HCT116 (cell line): ENCODE measurements at regions not wholly inside any gene's neighbourhood (a gene's known extent, or its start where the extent isn't known, plus 50 kb on each side); places are given as distances from the start of the nearest gene placed in this dataset.

Experiments used
- ATAC-seq: fragments of 200-7000 bp; cut with Tn5 transposase; 2 replicates; pipeline ENCODE4 v1.9.1; 2020; ENCODE audit warnings: mild to moderate bottlenecking, moderate library complexity
- BruUV-seq: library from RNA; stranded (reverse); fragments of 400-500 nt; replicated peaks from 2 replicates; lab custom pipeline; 2021; lab: Mats Ljungman, UMichigan
- CTCF ChIA-PET: fragments of 300-600 bp; sonication (Branson Sonifier 250); formaldehyde crosslinking; loops from one replicate; lab custom pipeline; 2021; ENCODE audit warnings: antibody characterized with exemption; lab: Charles Lee
- POLR2A ChIA-PET: fragments of 300-600, 350-600 bp; sonication (Branson Sonifier 250); formaldehyde crosslinking; loops from one replicate; lab custom pipeline; 2021; ENCODE audit warnings: antibody characterized with exemption; lab: Charles Lee
- RAD21 ChIA-PET, 2 experiments: fragments of 300-600 bp; sonication (Branson Sonifier 250); formaldehyde crosslinking; loops; one replicate each; lab custom pipeline; 2023; ENCODE audit warnings: low total read pairs in 2 of 2; ENCODE audit not compliant: uncharacterized antibody in 2 of 2, unreplicated experiment in 2 of 2, low non-redundant PET in 1 of 2; lab: Charles Lee
- DNase-seq: peaks from one replicate; pipeline ENCODE4 v3.0.0-alpha.2; 2010; ENCODE audit warnings: low read depth, low spot score
- H2AFZ ChIP-seq: fragments of 200-600 bp; shearing (Covaris generic), sonication (generic); 2 replicates; pipeline ENCODE4 v1.6.1; 2017; ENCODE audit warnings: low read depth, mixed run types, mixed read lengths, antibody characterized with exemption, low read length; ENCODE audit not compliant: poor library complexity, severe bottlenecking
- H3K27ac ChIP-seq: 2 replicates; pipeline ENCODE4 v1.5.1; 2012; ENCODE audit warnings: low read depth, low read length
- H3K27me3 ChIP-seq: fragments of 200-600 bp; sonication (generic); 2 replicates; pipeline ENCODE4 v1.6.1; 2016; ENCODE audit warnings: mixed run types, low read length, mixed read lengths; ENCODE audit not compliant: insufficient read depth
- H3K36me3 ChIP-seq, 2 experiments: fragments of 200-500 bp in 1 of 2; fragments of 200-600 bp in 1 of 2; sonication (Bioruptor generic) in 1 of 2; sonication (generic) in 1 of 2; 2 replicates each; pipeline versions ENCODE4 v1.5.1 to v1.6.1; 2014 to 2016; ENCODE audit warnings: low read length in 2 of 2, inconsistent platforms in 1 of 2, mixed read lengths in 1 of 2, mixed run types in 1 of 2; ENCODE audit not compliant: insufficient read depth in 2 of 2, control insufficient read depth in 1 of 2
- H3K4me1 ChIP-seq, 2 experiments: fragments of 200-600 bp in 1 of 2; sonication (generic) in 1 of 2; 2 replicates each; pipeline versions ENCODE4 v1.5.1 to v1.6.1; 2012 to 2017; ENCODE audit warnings: low read length in 2 of 2, inconsistent platforms in 1 of 2, mild to moderate bottlenecking in 1 of 2, mixed read lengths in 1 of 2, mixed run types in 1 of 2, moderate library complexity in 1 of 2; ENCODE audit not compliant: insufficient read depth in 2 of 2, control insufficient read depth in 1 of 2
- H3K4me2 ChIP-seq: fragments of 200-600 bp; sonication (generic); 2 replicates; pipeline ENCODE4 v1.6.1; 2017; ENCODE audit warnings: mixed run types, low read length, mixed read lengths
- H3K4me3 ChIP-seq, 2 experiments: fragments of 200-600 bp in 1 of 2; sonication (generic) in 1 of 2; replicated peaks in 1 of 2; 2 replicates each; pipeline ENCODE4 v1.5.1; 2011 to 2016; ENCODE audit warnings: low read length in 2 of 2, control low read depth in 1 of 2, low read depth in 1 of 2, mild to moderate bottlenecking in 1 of 2, mixed read lengths in 1 of 2, mixed run types in 1 of 2
- H3K79me2 ChIP-seq: fragments of 200-600 bp; sonication (generic); 2 replicates; pipeline ENCODE4 v1.6.1; 2017; ENCODE audit warnings: mild to moderate bottlenecking, mixed run types, low read length, moderate library complexity, mixed read lengths; ENCODE audit not compliant: insufficient read depth
- H3K9ac ChIP-seq: fragments of 200-600 bp; sonication (generic); 2 replicates; pipeline ENCODE4 v1.6.1; 2016; ENCODE audit warnings: low read length, mixed read lengths
- H3K9me2 ChIP-seq: fragments of 200-600 bp; sonication (generic), shearing (Covaris generic); 2 replicates; pipeline ENCODE4 v1.6.1; 2017; ENCODE audit warnings: mixed run types, mild to moderate bottlenecking, moderate library complexity; ENCODE audit not compliant: insufficient read depth
- H3K9me3 ChIP-seq, 2 experiments: fragments of 200-500 bp in 1 of 2; fragments of 200-600 bp in 1 of 2; sonication (Bioruptor generic) in 1 of 2; sonication (generic) in 1 of 2; 2 replicates each; pipeline ENCODE4 v1.6.1; 2014 to 2017; ENCODE audit warnings: low read length in 2 of 2, mixed read lengths in 2 of 2, inconsistent platforms in 1 of 2, low read depth in 1 of 2, mild to moderate bottlenecking in 1 of 2, mixed run types in 1 of 2, moderate library complexity in 1 of 2; ENCODE audit not compliant: control insufficient read depth in 1 of 2, insufficient read depth in 1 of 2
- H4K20me1 ChIP-seq: fragments of 200-600 bp; sonication (generic), shearing (Covaris generic); 2 replicates; pipeline ENCODE4 v1.6.1; 2017; ENCODE audit warnings: mixed run types, mild to moderate bottlenecking, moderate library complexity; ENCODE audit not compliant: insufficient read depth
- CBX3 ChIP-seq: IDR thresholded peaks from 2 replicates; pipeline ENCODE4 v1.6.1; 2012; ENCODE audit warnings: low read depth
- POLR2A ChIP-seq: IDR thresholded peaks from 2 replicates; pipeline ENCODE4 v1.7.0; 2011; ENCODE audit warnings: borderline replicate concordance; ENCODE audit not compliant: insufficient read depth, insufficient read length; ENCODE audit errors: extremely low read depth
- RAD21 ChIP-seq: IDR thresholded peaks from 2 replicates; pipeline ENCODE4 v1.6.1; 2012; ENCODE audit warnings: low read depth, mild to moderate bottlenecking
- ZNF274 ChIP-seq: fragments of 200-500 bp; sonication (Bioruptor generic); IDR thresholded peaks from 2 replicates; pipeline ENCODE4 v1.6.1; 2014; ENCODE audit warnings: mild to moderate bottlenecking, low read depth, low read length, inconsistent platforms
- intact Hi-C: fragments of 100-400 bp; cut with micrococcal nuclease; formaldehyde crosslinking; loops from 2 replicates; pipeline ENCODE4 v1.10.0; 2022
- TF ChIP-seq, protein P1 (sequence below): IDR thresholded peaks from 2 replicates; pipeline ENCODE4 v1.6.1; 2012
- TF ChIP-seq, protein P2 (sequence below), 3 experiments: fragments of 200-600 bp in 1 of 3; sonication (generic) in 1 of 3; IDR thresholded peaks in 2 of 3; conservative IDR thresholded peaks in 1 of 3; 2 replicates each; pipeline ENCODE4 v1.5.1; 2012 to 2017; ENCODE audit warnings: low read depth in 2 of 3, low read length in 2 of 3, antibody characterized with exemption in 1 of 3, borderline replicate concordance in 1 of 3, control low read depth in 1 of 3, mild to moderate bottlenecking in 1 of 3, mixed read lengths in 1 of 3, mixed run types in 1 of 3, moderate library complexity in 1 of 3; ENCODE audit not compliant: insufficient read depth in 1 of 3

DNA sequence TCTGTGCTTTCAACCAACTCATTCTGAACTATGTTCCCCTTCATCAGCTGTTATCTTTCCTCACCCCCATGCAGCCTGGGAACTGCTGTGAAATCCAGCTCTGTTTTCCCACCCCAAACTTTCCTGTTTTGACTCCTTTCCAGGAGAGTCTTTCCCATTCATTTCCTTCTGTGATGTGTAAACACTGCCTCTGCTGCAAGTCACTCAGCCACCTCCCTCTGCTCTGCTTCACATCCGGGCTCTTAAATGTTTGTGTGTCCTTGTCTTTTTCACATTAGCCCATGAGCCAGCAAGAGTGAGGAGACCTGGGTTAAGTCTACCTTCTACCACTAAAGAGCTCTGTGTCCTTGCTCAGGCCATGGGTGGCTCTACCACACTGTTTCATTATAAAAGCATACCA is 137.5 kb downstream of the ICE1 start:
- Histone ChIP-seq H4K20me1 (no peaks in the 10 kb centered on the region), H3K9me2 (no peaks in the 10 kb centered on the region), H2AFZ (no peak overlapping the region), H3K4me1 (no peaks in the 10 kb centered on the region), H3K4me2 (no peak overlapping the region), H3K27me3 (peaks cover 22% of the 10 kb centered on the region; the same call in 1 of the 2 replicates), H3K9me3 (no peaks in the 10 kb centered on the region), H3K79me2 (no peaks in the 10 kb centered on the region), H3K36me3 (no peaks in the 10 kb centered on the region), H3K9ac (no peak overlapping the region), H3K4me3 (no peak overlapping the region), H3K27ac (no peak overlapping the region)
- CTCF ChIA-PET, result no interaction called here
- ATAC-seq (no peak), DNase-seq (no peak)
- intact Hi-C loops, result no loop called here
- TF ChIP-seq, protein P1, sequence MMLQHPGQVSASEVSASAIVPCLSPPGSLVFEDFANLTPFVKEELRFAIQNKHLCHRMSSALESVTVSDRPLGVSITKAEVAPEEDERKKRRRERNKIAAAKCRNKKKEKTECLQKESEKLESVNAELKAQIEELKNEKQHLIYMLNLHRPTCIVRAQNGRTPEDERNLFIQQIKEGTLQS, result no peak
- TF ChIP-seq, protein P2, sequence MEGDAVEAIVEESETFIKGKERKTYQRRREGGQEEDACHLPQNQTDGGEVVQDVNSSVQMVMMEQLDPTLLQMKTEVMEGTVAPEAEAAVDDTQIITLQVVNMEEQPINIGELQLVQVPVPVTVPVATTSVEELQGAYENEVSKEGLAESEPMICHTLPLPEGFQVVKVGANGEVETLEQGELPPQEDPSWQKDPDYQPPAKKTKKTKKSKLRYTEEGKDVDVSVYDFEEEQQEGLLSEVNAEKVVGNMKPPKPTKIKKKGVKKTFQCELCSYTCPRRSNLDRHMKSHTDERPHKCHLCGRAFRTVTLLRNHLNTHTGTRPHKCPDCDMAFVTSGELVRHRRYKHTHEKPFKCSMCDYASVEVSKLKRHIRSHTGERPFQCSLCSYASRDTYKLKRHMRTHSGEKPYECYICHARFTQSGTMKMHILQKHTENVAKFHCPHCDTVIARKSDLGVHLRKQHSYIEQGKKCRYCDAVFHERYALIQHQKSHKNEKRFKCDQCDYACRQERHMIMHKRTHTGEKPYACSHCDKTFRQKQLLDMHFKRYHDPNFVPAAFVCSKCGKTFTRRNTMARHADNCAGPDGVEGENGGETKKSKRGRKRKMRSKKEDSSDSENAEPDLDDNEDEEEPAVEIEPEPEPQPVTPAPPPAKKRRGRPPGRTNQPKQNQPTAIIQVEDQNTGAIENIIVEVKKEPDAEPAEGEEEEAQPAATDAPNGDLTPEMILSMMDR (IDR thresholded peaks at IDR 0.05 in 2 of 3, conservative IDR thresholded peaks at IDR 0.05 in 1 of 3; ENCODE audit: borderline replicate concordance in 1 of 3, insufficient read depth in 1 of 3, low read depth in 2 of 3, low read length in 2 of 3), result no peak
- TF ChIP-seq RAD21 (no peak), CBX3 (no peak), ZNF274 (no peak), POLR2A (no peak)
- RAD21 ChIA-PET, result no interaction called here
- no TSS peak for BruUV-seq
- POLR2A ChIA-PET, result no interaction called here
